HL-60 (cell line): ENCODE measurements at regions not wholly inside any gene's neighbourhood (a gene's known extent, or its start where the extent isn't known, plus 50 kb on each side); places are given as distances from the start of the nearest gene placed in this dataset.

Source experiments
- GABPA ChIP-seq: IDR thresholded peaks from 2 replicates; pipeline ENCODE4 v1.6.1; 2012; ENCODE audit warnings: low read depth
- POLR2AphosphoS5 ChIP-seq: IDR thresholded peaks from 2 replicates; pipeline ENCODE4 v1.6.1; 2012; ENCODE audit warnings: low read depth
- TF ChIP-seq, protein P1 (sequence below): IDR thresholded peaks from one replicate; pipeline ENCODE4 v1.5.1; 2011; ENCODE audit warnings: low read length, control low read depth, inconsistent platforms; ENCODE audit not compliant: insufficient read depth
- TF ChIP-seq, protein P2 (sequence below): IDR thresholded peaks from 2 replicates; pipeline ENCODE4 v1.6.1; 2012; ENCODE audit warnings: low read depth; ENCODE audit not compliant: insufficient replicate concordance

DNA sequence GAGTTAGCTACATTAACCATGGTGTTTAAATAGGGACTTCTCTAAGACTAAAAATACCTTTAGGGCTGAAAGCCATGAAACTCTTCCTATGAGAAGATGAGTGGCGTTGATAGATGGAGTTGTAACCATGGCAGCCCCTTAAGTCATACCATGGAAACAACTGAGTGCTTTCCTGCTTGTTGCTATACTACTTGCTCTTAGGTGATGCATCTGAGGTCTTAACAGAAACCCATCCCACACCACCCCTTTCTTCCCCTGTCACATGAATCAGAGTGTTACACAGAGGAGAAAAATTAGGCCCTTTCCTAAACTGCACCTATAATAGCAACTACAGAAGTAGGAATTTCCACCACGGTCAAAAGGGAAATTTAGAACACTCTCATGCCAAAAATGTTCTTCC lies 64.3 kb upstream of the ZC3H12C start:
- TF ChIP-seq GABPA (no peak), POLR2AphosphoS5 (no peak)
- TF ChIP-seq, protein P1, sequence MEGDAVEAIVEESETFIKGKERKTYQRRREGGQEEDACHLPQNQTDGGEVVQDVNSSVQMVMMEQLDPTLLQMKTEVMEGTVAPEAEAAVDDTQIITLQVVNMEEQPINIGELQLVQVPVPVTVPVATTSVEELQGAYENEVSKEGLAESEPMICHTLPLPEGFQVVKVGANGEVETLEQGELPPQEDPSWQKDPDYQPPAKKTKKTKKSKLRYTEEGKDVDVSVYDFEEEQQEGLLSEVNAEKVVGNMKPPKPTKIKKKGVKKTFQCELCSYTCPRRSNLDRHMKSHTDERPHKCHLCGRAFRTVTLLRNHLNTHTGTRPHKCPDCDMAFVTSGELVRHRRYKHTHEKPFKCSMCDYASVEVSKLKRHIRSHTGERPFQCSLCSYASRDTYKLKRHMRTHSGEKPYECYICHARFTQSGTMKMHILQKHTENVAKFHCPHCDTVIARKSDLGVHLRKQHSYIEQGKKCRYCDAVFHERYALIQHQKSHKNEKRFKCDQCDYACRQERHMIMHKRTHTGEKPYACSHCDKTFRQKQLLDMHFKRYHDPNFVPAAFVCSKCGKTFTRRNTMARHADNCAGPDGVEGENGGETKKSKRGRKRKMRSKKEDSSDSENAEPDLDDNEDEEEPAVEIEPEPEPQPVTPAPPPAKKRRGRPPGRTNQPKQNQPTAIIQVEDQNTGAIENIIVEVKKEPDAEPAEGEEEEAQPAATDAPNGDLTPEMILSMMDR, result no peak
- TF ChIP-seq, protein P2, sequence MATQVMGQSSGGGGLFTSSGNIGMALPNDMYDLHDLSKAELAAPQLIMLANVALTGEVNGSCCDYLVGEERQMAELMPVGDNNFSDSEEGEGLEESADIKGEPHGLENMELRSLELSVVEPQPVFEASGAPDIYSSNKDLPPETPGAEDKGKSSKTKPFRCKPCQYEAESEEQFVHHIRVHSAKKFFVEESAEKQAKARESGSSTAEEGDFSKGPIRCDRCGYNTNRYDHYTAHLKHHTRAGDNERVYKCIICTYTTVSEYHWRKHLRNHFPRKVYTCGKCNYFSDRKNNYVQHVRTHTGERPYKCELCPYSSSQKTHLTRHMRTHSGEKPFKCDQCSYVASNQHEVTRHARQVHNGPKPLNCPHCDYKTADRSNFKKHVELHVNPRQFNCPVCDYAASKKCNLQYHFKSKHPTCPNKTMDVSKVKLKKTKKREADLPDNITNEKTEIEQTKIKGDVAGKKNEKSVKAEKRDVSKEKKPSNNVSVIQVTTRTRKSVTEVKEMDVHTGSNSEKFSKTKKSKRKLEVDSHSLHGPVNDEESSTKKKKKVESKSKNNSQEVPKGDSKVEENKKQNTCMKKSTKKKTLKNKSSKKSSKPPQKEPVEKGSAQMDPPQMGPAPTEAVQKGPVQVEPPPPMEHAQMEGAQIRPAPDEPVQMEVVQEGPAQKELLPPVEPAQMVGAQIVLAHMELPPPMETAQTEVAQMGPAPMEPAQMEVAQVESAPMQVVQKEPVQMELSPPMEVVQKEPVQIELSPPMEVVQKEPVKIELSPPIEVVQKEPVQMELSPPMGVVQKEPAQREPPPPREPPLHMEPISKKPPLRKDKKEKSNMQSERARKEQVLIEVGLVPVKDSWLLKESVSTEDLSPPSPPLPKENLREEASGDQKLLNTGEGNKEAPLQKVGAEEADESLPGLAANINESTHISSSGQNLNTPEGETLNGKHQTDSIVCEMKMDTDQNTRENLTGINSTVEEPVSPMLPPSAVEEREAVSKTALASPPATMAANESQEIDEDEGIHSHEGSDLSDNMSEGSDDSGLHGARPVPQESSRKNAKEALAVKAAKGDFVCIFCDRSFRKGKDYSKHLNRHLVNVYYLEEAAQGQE, result no peak
